GM23338 (cell line): ENCODE measurements at regions not wholly inside any gene's neighbourhood (a gene's known extent, or its start where the extent isn't known, plus 50 kb on each side); places are given as distances from the start of the nearest gene placed in this dataset.

Source experiments
- ATAC-seq: fragments of 200-7000 bp; cut with Tn5 transposase; 3 replicates; pipeline ENCODE4 v1.9.1; 2020
- DNase-seq: peaks from one replicate; pipeline ENCODE4 v3.0.0-alpha.2; 2015; ENCODE audit warnings: low spot score
- H2AFZ ChIP-seq: fragments of 200-600 bp; sonication (generic); 2 replicates; pipeline ENCODE4 v1.8.0; 2016; ENCODE audit warnings: antibody characterized with exemption, mild to moderate bottlenecking, moderate library complexity
- H3F3A ChIP-seq: fragments of 200-600 bp; sonication (generic); replicated peaks from 2 replicates; pipeline ENCODE4 v1.8.0; 2017; ENCODE audit warnings: antibody characterized with exemption, mixed run types, low read depth
- H3K27ac ChIP-seq: fragments of 200-600 bp; sonication (generic); 2 replicates; pipeline ENCODE4 v1.6.1; 2016; ENCODE audit warnings: low read depth
- H3K27me3 ChIP-seq: fragments of 200-600 bp; sonication (generic); 2 replicates; pipeline ENCODE4 v1.8.0; 2016; ENCODE audit warnings: mild to moderate bottlenecking, mixed run types, moderate library complexity; ENCODE audit not compliant: insufficient read depth
- H3K36me3 ChIP-seq: fragments of 200-600 bp; sonication (generic); 2 replicates; pipeline ENCODE4 v1.8.0; 2016; ENCODE audit warnings: mild to moderate bottlenecking; ENCODE audit not compliant: insufficient read depth
- H3K4me1 ChIP-seq: fragments of 200-600 bp; sonication (generic); 2 replicates; pipeline ENCODE4 v1.8.0; 2016; ENCODE audit warnings: mild to moderate bottlenecking, moderate library complexity; ENCODE audit not compliant: insufficient read depth
- H3K4me2 ChIP-seq: fragments of 200-600 bp; sonication (generic); 2 replicates; pipeline ENCODE4 v1.7.1; 2017; ENCODE audit warnings: mixed run types
- H3K4me3 ChIP-seq: fragments of 200-600 bp; sonication (generic); 2 replicates; pipeline ENCODE4 v1.6.1; 2016; ENCODE audit warnings: mixed run types
- H3K79me2 ChIP-seq: fragments of 200-600 bp; sonication (generic); replicated peaks from 2 replicates; pipeline ENCODE4 v1.8.0; 2017; ENCODE audit warnings: mild to moderate bottlenecking; ENCODE audit not compliant: insufficient read depth
- H3K9me2 ChIP-seq: fragments of 200-600 bp; sonication (generic); 2 replicates; pipeline ENCODE4 v1.8.0; 2017; ENCODE audit not compliant: insufficient read depth
- H4K20me1 ChIP-seq: fragments of 200-600 bp; sonication (generic); replicated peaks from 2 replicates; pipeline ENCODE4 v1.8.0; 2017; ENCODE audit warnings: mild to moderate bottlenecking; ENCODE audit not compliant: insufficient read depth
- H3K27ac Mint-ChIP-seq: 2 replicates; pipeline ENCODE4 v1.8.0; 2020; ENCODE audit warnings: inconsistent platforms, mild to moderate bottlenecking, moderate library complexity, mixed read lengths
- H3K27me3 Mint-ChIP-seq: 3 replicates; pipeline ENCODE4 v1.8.0; 2022; ENCODE audit warnings: low read depth, mild to moderate bottlenecking, moderate library complexity, mixed read lengths, inconsistent platforms; ENCODE audit not compliant: insufficient read depth, poor library complexity
- H3K36me3 Mint-ChIP-seq: 3 replicates; pipeline ENCODE4 v1.8.0; 2021; ENCODE audit warnings: low read depth, mild to moderate bottlenecking, inconsistent platforms, moderate library complexity, mixed read lengths
- H3K4me1 Mint-ChIP-seq: 3 replicates; pipeline ENCODE4 v1.8.0; 2020; ENCODE audit warnings: mild to moderate bottlenecking, inconsistent platforms, mixed read lengths
- H3K4me3 Mint-ChIP-seq: 3 replicates; pipeline ENCODE4 v1.8.0; 2021; ENCODE audit warnings: moderate library complexity, mild to moderate bottlenecking, inconsistent platforms, mixed read lengths
- H3K9me3 Mint-ChIP-seq: 3 replicates; pipeline ENCODE4 v1.8.0; 2020; ENCODE audit warnings: moderate library complexity, mild to moderate bottlenecking, inconsistent platforms, mixed read lengths
- CREB1 ChIP-seq: fragments of 250-450 bp; sonication (Bioruptor Pico); IDR thresholded peaks from 2 replicates; pipeline ENCODE4 v1.5.0; 2020; ENCODE audit warnings: low read depth, mild to moderate bottlenecking, moderate library complexity
- EZH2 ChIP-seq: fragments of 200-600 bp; sonication (generic); IDR thresholded peaks from one replicate; pipeline ENCODE4 v1.8.0; 2017; ENCODE audit warnings: antibody characterized with exemption, mild to moderate bottlenecking, low read depth; ENCODE audit not compliant: unreplicated experiment
- EZH2phosphoT487 ChIP-seq: fragments of 200-600 bp; sonication (generic); IDR thresholded peaks from one replicate; pipeline ENCODE4 v1.8.1; 2018; ENCODE audit warnings: antibody characterized with exemption; ENCODE audit not compliant: unreplicated experiment
- JUNB ChIP-seq: IDR thresholded peaks from one replicate; pipeline ENCODE4 v1.6.1; 2016; ENCODE audit warnings: antibody characterized with exemption; ENCODE audit not compliant: unreplicated experiment
- NANOG ChIP-seq: IDR thresholded peaks from 2 replicates; pipeline ENCODE4 v1.6.1; 2016; ENCODE audit warnings: antibody characterized with exemption, borderline replicate concordance
- POLR2AphosphoS5 ChIP-seq: IDR thresholded peaks from 2 replicates; pipeline ENCODE4 v1.6.1; 2016; ENCODE audit warnings: antibody characterized with exemption, low read depth
- STAT1 ChIP-seq: IDR thresholded peaks from one replicate; pipeline ENCODE4 v1.6.1; 2016; ENCODE audit warnings: antibody characterized with exemption; ENCODE audit not compliant: unreplicated experiment
- ZNF114 ChIP-seq: fragments of 250-450 bp; sonication (Bioruptor Pico); IDR thresholded peaks from 2 replicates; pipeline ENCODE4 v1.5.0; 2020; ENCODE audit warnings: mild to moderate bottlenecking, moderate library complexity
- ZNF331 ChIP-seq: fragments of 250-450 bp; sonication (Bioruptor Pico); IDR thresholded peaks from 2 replicates; pipeline ENCODE4 v1.5.0; 2020; ENCODE audit warnings: low read depth, mild to moderate bottlenecking, moderate library complexity
- TF ChIP-seq, protein P1 (sequence below): IDR thresholded peaks from 2 replicates; pipeline ENCODE4 v1.6.1; 2016; ENCODE audit warnings: antibody characterized with exemption
- TF ChIP-seq, protein P2 (sequence below), 2 experiments: fragments of 200-600 bp in 1 of 2; sonication (generic) in 1 of 2; conservative IDR thresholded peaks; 2 replicates each; pipeline versions ENCODE4 v1.5.1 to v1.6.1; 2016 to 2017; ENCODE audit warnings: antibody characterized with exemption in 2 of 2, low read depth in 2 of 2, mild to moderate bottlenecking in 2 of 2, moderate library complexity in 1 of 2
- TF ChIP-seq, protein P3 (sequence below): IDR thresholded peaks from one replicate; pipeline ENCODE4 v1.6.1; 2018; ENCODE audit warnings: antibody characterized with exemption; ENCODE audit not compliant: unreplicated experiment
- TF ChIP-seq, protein P4 (sequence below): fragments of 250-450 bp; sonication (Bioruptor Pico); IDR thresholded peaks from 2 replicates; pipeline ENCODE4 v1.5.0; 2020; ENCODE audit warnings: mild to moderate bottlenecking, moderate library complexity

DNA sequence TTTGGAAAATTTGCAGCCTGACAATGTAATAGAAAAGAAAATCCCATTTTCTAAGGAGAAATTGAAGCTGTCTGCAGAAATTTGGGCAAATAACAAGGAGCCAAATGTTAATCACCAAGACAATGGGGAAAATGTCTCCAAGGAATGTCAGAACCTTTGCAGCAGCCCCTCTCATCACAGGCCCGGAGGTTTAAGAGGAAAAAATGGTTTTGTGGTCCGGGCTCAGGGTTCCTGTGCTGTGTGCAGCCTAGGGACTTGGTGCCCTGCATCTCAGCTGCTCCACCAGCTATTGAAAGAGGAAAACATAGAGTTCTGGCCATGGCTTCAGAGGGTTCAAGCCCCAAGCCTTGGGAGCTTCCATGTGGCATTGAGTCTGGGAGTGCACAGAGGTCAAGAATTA, 298.9 kb downstream of the ATXN7L3B start:
- Histone ChIP-seq H3K36me3 (0 out of 2 replicates have a peak, but pooled peaks cover 7% of the 10 kb centered on the region), H3F3A (no peaks in the 10 kb centered on the region), H4K20me1 (no peaks in the 10 kb centered on the region), H3K4me2 (no peak overlapping the region), H3K27ac (no peak overlapping the region), H2AFZ (no peak overlapping the region), H3K9me2 (no peaks in the 10 kb centered on the region; the same call in 1 of the 2 replicates), H3K4me3 (no peak overlapping the region), H3K4me1 (no peaks in the 10 kb centered on the region), H3K27me3 (no peaks in the 10 kb centered on the region), H3K79me2 (no peaks in the 10 kb centered on the region)
- DNase-seq (no peak), ATAC-seq (no peak)
- Mint-ChIP-seq H3K27ac (no peak overlapping the region), H3K4me1 (no peaks in the 10 kb centered on the region), H3K9me3 (peaks cover 39% of the 10 kb centered on the region), H3K36me3 (peaks cover 8% of the 10 kb centered on the region; the same call in 1 of the 3 replicates), H3K27me3 (peaks cover 4% of the 10 kb centered on the region), H3K4me3 (no peak overlapping the region)
- TF ChIP-seq CREB1 (CRISPR knock-in tag): no peak
- TF ChIP-seq POLR2AphosphoS5: no peak
- no peak for TF ChIP-seq EZH2
- no peak for TF ChIP-seq ZNF114 (CRISPR knock-in tag)
- TF ChIP-seq, protein P1, sequence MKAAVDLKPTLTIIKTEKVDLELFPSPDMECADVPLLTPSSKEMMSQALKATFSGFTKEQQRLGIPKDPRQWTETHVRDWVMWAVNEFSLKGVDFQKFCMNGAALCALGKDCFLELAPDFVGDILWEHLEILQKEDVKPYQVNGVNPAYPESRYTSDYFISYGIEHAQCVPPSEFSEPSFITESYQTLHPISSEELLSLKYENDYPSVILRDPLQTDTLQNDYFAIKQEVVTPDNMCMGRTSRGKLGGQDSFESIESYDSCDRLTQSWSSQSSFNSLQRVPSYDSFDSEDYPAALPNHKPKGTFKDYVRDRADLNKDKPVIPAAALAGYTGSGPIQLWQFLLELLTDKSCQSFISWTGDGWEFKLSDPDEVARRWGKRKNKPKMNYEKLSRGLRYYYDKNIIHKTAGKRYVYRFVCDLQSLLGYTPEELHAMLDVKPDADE: no peak
- TF ChIP-seq, protein P2, sequence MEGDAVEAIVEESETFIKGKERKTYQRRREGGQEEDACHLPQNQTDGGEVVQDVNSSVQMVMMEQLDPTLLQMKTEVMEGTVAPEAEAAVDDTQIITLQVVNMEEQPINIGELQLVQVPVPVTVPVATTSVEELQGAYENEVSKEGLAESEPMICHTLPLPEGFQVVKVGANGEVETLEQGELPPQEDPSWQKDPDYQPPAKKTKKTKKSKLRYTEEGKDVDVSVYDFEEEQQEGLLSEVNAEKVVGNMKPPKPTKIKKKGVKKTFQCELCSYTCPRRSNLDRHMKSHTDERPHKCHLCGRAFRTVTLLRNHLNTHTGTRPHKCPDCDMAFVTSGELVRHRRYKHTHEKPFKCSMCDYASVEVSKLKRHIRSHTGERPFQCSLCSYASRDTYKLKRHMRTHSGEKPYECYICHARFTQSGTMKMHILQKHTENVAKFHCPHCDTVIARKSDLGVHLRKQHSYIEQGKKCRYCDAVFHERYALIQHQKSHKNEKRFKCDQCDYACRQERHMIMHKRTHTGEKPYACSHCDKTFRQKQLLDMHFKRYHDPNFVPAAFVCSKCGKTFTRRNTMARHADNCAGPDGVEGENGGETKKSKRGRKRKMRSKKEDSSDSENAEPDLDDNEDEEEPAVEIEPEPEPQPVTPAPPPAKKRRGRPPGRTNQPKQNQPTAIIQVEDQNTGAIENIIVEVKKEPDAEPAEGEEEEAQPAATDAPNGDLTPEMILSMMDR (conservative IDR thresholded peaks at IDR 0.05; ENCODE audit: low read depth in 2 of 2): no peak
- TF ChIP-seq, protein P3, sequence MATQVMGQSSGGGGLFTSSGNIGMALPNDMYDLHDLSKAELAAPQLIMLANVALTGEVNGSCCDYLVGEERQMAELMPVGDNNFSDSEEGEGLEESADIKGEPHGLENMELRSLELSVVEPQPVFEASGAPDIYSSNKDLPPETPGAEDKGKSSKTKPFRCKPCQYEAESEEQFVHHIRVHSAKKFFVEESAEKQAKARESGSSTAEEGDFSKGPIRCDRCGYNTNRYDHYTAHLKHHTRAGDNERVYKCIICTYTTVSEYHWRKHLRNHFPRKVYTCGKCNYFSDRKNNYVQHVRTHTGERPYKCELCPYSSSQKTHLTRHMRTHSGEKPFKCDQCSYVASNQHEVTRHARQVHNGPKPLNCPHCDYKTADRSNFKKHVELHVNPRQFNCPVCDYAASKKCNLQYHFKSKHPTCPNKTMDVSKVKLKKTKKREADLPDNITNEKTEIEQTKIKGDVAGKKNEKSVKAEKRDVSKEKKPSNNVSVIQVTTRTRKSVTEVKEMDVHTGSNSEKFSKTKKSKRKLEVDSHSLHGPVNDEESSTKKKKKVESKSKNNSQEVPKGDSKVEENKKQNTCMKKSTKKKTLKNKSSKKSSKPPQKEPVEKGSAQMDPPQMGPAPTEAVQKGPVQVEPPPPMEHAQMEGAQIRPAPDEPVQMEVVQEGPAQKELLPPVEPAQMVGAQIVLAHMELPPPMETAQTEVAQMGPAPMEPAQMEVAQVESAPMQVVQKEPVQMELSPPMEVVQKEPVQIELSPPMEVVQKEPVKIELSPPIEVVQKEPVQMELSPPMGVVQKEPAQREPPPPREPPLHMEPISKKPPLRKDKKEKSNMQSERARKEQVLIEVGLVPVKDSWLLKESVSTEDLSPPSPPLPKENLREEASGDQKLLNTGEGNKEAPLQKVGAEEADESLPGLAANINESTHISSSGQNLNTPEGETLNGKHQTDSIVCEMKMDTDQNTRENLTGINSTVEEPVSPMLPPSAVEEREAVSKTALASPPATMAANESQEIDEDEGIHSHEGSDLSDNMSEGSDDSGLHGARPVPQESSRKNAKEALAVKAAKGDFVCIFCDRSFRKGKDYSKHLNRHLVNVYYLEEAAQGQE: no peak
- TF ChIP-seq STAT1: no peak
- TF ChIP-seq ZNF331 (CRISPR knock-in tag): no peak
- TF ChIP-seq JUNB: no peak
- TF ChIP-seq NANOG: no peak
- TF ChIP-seq EZH2phosphoT487: no peak
- TF ChIP-seq, protein P4, sequence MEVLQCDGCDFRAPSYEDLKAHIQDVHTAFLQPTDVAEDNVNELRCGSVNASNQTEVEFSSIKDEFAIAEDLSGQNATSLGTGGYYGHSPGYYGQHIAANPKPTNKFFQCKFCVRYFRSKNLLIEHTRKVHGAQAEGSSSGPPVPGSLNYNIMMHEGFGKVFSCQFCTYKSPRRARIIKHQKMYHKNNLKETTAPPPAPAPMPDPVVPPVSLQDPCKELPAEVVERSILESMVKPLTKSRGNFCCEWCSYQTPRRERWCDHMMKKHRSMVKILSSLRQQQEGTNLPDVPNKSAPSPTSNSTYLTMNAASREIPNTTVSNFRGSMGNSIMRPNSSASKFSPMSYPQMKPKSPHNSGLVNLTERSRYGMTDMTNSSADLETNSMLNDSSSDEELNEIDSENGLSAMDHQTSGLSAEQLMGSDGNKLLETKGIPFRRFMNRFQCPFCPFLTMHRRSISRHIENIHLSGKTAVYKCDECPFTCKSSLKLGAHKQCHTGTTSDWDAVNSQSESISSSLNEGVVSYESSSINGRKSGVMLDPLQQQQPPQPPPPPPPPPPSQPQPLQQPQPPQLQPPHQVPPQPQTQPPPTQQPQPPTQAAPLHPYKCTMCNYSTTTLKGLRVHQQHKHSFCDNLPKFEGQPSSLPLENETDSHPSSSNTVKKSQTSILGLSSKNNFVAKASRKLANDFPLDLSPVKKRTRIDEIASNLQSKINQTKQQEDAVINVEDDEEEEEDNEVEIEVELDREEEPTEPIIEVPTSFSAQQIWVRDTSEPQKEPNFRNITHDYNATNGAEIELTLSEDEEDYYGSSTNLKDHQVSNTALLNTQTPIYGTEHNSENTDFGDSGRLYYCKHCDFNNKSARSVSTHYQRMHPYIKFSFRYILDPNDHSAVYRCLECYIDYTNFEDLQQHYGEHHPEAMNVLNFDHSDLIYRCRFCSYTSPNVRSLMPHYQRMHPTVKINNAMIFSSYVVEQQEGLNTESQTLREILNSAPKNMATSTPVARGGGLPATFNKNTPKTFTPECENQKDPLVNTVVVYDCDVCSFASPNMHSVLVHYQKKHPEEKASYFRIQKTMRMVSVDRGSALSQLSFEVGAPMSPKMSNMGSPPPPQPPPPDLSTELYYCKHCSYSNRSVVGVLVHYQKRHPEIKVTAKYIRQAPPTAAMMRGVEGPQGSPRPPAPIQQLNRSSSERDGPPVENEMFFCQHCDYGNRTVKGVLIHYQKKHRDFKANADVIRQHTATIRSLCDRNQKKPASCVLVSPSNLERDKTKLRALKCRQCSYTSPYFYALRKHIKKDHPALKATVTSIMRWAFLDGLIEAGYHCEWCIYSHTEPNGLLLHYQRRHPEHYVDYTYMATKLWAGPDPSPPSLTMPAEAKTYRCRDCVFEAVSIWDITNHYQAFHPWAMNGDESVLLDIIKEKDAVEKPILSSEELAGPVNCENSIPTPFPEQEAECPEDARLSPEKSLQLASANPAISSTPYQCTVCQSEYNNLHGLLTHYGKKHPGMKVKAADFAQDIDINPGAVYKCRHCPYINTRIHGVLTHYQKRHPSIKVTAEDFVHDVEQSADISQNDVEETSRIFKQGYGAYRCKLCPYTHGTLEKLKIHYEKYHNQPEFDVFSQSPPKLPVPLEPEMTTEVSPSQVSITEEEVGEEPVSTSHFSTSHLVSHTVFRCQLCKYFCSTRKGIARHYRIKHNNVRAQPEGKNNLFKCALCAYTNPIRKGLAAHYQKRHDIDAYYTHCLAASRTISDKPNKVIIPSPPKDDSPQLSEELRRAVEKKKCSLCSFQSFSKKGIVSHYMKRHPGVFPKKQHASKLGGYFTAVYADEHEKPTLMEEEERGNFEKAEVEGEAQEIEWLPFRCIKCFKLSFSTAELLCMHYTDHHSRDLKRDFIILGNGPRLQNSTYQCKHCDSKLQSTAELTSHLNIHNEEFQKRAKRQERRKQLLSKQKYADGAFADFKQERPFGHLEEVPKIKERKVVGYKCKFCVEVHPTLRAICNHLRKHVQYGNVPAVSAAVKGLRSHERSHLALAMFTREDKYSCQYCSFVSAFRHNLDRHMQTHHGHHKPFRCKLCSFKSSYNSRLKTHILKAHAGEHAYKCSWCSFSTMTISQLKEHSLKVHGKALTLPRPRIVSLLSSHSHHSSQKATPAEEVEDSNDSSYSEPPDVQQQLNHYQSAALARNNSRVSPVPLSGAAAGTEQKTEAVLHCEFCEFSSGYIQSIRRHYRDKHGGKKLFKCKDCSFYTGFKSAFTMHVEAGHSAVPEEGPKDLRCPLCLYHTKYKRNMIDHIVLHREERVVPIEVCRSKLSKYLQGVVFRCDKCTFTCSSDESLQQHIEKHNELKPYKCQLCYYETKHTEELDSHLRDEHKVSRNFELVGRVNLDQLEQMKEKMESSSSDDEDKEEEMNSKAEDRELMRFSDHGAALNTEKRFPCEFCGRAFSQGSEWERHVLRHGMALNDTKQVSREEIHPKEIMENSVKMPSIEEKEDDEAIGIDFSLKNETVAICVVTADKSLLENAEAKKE (CRISPR knock-in tag): no peak
